LoVo (cell line): ENCODE measurements at regions not wholly inside any gene's neighbourhood (a gene's known extent, or its start where the extent isn't known, plus 50 kb on each side); places are given as distances from the start of the nearest gene placed in this dataset.
"Not testable (repeated sequence)": the region's sequence is repeated elsewhere in the genome, so short reads cannot be mapped to it uniquely, and the experiment has no call there.

Experiments used
- DNase-seq: peaks from one replicate; pipeline ENCODE4 v3.0.0-alpha.2; 2016; ENCODE audit warnings: low spot score

DNA sequence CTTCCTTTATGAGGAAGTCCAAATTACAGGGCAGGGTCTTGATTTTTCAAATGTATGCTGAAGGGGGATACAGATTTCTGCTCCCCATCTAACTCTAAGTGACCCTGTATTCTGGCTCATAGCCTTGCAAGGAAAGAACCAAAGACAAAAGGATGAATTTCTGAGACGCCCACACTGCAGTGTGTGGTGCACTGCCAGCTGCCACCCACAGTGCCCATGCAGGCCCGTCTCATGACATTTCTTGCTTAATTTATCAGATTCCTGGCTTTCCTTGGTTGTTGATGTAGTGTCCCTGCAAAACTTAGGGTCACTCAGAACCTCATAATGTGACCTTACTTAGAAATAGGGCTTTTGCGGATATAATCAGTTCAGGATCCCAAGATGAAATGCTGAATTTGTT is 68.0 kb downstream of the CBLN4 start:
- DNase-seq, result no peak

DNA sequence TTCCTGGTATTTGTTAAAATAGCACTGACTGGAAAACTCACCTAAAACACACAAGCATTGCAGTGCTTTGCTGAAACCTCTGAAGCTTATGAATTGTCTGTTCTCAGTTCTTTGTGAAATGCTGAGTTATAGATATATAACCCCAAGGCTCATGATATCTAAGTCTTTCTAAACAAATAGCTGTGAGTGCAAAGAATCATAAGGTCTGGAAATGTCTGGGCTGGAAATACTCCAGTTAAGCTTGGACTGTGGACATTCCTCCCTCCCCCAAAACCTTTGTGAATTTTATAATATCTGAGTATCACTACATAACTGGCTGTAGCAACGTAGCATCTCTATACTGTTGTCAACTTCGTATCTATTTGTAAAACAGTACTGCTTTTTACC is 69.1 kb downstream of the CBLN4 start:
- no peak for DNase-seq

DNA sequence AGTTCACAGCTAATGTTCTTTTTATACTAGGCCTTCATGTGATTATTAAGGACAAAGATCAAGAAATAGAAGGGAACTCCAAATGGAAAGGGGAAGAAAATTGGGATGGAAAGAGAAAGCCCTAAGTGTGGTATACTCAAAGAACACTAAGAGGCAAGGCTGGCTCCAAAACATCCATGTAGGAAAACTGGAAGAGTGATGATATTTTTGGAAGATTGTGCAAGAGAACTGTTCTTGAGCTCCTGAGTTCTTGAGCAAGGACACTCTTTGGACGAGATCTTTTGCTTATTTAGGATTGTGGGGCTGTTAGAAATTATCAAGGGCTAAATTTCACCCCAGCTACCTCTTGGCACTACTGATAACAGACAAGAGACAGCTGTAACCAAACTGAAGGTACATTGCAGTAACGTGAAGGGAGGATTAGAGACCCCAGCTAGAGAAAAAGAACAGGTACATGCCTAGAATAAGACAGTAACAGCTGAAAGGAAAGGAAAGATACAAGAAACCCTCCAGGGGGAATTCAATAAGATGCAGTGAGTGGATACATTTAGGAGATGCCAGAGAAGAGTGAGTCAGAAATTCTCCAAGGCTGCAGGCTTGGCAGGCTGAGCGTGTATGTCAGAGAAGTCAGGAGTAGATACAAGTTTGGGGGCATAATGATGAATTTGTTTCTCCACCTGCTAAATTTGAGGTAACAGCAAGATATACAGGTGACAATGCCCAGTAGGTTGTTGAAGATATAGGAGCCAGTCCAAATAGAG is 69.7 kb downstream of the CBLN4 start:
- no peak for DNase-seq

DNA sequence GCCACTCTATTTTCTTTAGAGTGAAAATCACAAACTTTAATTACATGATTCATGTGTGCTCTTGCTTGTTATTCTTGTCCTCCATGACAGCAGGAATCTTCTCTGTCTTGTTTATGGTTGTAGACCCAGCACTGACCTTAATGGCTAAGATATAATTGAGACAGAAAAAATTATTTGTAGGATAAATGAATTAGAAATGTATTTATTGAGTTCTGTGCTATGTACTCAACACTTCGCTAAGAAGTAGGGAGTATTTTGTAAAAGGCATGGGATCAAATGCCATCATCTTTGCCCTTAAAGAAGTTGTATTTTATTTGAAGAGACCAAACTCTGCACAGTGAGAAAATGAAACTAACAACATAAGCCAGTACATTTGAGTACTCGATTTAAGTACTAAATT is 71.2 kb downstream of the CBLN4 start:
- DNase-seq, result no peak

DNA sequence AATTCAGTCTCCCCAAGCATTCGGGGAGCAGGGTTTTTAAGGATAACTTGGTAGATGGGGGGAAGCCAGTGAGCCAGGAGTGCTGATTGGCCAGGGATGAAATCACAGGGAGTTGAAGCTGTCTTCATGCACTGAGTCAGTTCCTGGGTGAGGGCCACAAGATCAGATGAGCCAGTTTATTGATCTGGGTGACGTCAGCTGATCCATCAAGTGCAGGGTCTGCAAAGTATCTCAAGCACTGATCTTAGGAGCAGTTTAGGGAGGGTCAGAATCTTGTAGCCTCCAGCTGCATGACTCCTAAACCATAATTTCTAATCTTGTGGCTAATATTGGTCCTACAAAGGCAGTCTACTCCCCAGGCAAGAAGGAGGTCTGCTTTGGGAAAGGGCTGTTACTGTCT is 74.4 kb downstream of the CBLN4 start:
- DNase-seq, result not testable (repeated sequence)

DNA sequence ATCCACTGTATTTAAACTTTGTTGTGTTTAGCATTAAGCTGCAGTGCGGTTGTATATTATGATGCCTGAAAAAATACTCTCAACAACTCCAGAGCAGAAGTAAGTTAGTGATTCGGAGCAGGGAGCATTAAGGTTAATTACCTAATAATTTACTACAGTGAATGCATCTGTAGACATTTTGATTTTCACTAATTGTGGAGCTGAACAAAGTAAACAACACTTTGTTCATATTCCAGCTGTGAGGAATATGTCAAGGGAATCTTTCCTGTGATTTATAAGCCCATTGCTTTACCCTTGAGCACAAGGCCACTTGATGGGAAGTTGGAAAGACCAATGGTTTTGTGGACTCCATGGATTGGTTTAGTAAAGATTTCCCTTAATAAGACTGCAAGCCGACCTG is 77.1 kb downstream of the CBLN4 start:
- no peak for DNase-seq

DNA sequence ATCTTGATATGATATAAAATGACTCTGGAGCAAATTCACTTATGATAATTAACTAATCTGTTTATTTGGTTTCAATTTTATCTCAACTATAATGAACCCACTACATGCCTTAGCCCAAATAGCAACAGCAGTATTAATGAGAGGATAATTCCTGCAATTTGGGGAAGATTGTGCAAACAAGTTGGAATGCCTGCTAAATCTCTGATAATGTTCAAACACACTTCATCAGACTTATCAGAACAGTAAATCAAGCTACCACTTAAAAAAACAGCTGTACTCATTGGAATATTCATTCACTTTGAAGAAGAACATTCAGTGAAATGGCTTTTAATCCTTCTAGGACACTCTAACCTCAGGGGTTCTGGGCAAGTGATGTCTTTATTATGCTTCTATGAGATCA is 85.4 kb downstream of the CBLN4 start:
- DNase-seq, result no peak

DNA sequence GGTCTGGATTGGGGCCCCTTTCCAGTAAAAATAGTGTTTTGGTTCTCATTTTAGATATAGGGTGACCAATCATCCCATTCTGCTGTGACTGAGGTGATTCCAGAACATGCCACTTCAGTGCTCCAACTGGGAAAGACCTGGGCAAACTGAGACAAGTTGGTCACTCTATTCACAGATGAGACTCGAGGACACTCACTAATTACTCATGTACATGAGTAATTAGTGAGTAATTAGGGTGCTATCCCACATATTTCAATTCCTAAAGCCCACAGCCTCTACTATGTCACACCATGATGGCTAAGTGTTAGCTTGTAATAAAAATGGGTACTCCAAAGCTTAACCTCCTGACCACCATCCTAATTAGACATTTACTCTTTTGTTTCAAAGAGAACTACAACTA is 86.0 kb downstream of the CBLN4 start:
- DNase-seq, result no peak

DNA sequence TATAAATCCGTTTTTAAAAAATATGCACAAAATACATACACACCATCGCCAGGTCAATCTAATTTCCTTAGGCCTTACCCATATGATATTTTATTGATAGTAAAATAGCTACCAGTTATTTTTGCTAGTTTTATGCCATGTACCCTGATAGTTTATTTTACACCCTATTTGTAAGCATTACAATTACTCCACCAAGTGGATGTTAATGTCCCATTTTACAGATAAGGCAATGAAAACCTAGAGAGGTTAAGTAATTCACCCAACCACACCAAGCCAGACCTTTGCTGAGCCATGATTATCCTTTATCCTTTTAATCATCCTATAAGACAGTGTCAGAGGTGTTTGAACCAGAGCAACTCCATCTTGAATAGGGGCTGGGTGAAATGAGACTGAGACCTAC is 86.8 kb downstream of the CBLN4 start:
- no peak for DNase-seq

DNA sequence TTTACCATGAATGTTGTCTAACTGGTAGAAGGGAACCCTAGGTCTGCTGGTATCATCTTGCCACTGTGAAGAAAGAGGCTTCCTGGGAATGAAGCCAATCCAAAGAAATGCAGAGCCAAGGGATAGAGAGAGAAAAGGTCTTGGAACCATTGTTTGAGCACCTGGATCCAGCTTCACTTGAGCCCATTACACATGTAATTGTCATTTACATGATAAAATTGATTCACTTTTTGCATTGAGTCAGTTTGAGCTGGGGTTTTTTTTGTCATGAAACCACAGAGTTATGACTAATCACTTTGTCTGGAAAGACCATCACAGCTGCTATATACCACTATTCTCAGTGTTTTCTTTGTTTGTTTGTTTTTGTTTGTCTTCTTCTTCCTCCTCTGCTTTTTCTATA is 112.3 kb downstream of the CBLN4 start:
- DNase-seq, result no peak

DNA sequence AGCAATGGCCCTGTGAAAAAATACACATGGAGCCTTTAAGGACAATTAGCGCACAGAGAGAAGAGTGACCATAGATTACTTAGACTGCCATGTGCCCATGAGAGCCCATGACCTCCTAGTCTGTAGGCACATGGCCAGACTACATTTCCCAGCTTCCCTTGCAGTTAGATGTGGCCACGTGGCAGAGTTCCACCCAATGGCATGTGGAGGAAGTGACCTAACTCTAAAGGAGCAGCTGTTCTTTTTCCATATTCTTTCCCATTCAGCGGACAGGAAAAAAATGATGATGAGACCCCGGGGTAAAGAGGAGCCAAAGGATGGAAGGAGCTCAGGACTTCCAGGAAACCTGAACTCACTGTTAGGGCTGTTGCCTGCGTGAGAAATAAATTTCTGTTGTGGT is 116.6 kb downstream of the CBLN4 start:
- no peak for DNase-seq

DNA sequence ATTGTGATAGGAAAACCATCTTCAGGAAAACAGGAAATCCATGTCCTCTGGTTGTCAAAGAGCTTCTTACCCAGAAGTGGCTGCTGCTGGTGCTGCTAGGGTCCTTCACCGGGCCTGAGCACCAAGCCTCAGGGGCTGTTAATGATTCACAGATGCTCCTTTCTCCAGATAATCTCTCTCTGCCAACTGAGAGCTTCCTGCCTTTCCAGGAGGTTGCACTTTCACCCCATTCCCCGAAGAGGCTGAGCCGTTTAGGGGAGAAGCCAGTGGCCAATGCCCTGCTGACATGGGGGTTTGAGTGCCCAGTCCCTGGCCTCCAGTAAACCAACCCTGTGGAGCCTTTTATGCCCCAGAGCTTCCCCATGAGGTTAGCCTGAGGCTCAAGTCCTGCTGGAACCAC is 122.4 kb downstream of the CBLN4 start:
- DNase-seq, result peak; percentile 26

DNA sequence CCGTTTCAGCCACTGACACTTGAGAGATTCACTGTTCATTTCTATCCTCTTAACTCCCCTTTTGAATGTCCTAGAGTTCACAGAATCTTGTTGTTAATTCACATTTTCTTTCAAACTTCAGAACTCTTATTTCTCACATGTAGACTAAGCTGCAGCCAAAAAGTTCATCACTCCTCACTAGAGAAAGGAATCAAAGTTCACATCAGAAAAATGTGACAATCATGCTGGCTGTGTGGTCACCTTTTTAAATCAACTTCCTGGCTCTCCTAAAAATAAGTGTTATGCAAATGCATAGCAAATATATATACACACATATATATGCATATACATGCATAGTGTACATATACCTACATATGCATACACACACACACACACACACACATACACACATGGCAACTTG is 123.0 kb downstream of the CBLN4 start:
- no peak for DNase-seq

DNA sequence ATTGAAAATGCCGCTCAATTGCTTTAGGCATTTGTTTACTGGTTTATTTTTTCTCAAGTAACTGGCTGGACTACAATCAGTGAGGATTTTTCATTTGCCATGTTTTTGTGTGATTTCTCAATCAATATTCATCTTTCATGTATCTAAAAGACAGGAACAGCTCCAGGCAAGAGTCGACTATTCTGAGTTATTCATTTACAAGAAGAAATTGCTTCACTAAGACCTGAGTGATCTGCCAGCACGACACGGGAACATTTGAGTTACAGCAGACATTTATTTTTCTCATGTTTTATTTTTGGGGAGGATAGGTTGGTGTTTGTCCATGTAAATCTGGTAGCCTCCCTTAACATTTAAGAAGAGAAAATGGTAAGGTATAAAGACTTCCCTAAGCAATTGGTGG is 124.1 kb downstream of the CBLN4 start:
- no peak for DNase-seq

DNA sequence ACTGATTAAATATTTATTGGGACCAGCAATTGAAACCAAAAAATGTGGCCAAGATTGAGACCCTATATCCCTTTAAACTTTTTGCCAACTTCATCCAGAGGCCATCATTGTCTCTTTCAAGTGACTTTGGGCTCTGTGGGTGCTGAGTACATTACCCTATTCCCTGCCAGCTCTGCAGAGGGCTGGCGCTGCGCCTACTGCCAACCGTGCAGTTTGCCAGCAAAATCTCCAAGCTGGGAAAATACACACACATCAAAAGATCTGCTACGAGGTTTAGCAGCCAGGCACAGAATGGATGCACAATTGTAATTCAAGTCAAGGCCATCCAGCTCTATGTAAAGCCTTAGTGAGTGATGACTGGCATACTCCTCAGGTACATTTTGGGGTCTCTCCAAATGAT is 125.0 kb downstream of the CBLN4 start:
- no peak for DNase-seq

DNA sequence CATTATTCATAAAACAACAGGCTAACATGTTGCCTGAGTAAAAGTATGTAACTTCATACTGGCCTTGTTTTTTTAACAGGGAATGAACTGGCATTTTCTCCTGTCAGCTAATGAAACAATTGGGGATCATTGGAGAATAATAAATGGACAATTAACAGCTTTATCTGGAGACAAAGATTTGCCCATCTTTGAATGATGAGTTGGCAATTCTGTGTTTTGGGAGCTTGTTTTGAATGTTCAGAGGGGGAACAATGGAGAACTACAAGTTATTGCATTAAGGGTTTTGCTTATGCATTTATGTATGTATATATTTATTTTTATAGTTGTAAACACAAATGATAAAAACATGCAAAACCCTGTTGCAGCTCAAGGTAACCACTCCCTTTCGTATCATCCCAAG is 150.3 kb downstream of the CBLN4 start:
- DNase-seq, result no peak

DNA sequence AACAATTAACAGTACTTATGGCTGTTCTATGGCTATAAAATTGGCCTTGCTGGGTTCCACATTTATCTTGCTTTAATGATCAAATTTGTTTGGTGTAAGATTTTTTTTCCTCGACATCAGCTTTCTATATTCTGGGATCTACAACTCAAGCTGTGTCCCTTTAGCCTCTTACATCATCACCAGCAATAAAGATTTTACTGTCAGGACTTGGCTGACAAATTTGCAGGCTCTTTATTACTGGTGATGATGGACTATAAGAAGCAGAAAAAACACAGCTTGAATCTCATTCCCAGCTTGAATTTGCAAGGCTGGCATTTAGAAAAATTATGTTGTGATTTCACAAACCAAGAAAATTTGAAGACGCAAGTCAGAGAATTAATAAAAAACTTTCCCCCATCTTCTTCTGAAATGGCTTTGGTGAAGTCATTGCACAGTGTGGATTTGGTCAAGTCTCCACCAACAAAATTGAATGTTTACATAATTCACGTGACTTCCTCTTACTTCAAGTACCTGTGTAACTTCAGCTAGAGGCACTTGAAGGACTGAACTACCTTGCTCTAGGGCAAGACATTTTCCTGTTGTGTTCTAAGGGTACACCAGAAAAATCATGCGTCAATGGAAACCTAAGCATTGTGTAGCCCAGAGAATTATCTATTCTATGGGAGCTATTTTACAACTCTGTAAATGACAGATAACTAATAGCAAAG is 175.0 kb downstream of the CBLN4 start:
- DNase-seq, result no peak

DNA sequence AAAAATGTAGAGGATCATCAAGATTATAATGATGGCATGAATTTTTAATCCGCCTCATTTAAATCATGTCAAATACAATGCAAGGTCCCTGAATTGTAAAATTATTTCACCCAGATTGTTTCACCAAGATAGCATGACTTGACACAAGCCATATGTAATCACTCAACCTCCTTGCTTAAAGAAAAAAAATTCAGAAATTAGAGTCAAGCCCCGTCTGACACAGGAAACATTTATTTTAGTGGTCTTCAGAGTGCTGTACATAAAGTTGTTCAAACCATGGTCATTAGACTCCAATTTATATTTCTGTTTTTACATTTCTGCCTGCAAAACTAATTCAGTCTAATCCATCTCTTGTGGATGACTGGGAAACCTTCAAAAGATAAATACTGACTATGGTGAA is 200.2 kb downstream of the CBLN4 start:
- DNase-seq, result no peak

DNA sequence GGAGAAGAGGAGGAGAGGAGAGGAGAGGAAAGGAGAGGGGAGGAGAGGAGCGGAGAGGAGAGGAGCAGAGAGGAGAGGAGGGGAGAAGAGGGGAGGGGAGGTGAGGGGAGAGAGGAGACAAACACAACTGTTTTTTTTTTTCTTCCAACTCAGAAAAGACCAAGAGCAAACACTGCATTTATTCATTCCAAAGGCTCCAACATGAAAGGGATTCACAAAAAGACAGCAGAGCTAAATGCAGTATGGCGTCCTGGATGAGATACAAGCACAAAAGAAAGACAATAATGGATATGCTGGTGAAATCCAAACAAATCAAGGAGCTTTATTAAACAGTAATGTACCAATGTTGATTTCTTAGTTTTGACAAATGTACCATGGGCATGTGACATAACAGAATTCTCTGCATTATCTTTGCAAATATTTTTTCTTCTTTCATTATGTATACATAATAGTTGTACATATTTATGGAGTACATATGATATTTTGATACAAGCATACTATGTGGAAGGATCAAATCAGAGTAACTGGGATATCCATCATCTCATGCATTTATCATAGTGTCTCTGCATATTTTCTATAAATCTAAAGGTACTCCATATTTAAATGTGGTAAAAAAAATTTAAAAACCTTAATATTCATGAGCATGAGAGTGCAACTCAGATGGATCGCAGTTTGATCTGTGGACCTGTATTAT is 204.6 kb downstream of the CBLN4 start:
- no peak for DNase-seq

DNA sequence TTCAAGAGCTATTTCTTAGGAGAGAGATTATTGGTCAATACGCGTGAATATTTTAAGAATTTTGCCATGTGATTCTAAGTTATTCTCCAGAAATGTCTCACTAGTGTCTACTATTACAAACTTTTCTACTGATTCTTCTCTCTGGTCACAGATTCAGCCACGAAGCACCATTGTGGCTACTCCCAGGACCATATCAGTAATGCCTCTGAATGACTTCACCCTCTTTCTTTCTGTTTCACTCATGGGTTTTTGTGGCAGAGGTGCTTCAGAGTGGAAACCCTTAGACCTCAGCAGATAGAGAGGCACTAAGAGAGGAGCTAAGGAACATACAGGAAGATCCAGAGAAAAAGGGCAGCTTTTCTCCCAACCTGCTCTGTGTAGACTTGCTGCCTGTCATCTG is 211.3 kb downstream of the CBLN4 start:
- DNase-seq, result no peak

DNA sequence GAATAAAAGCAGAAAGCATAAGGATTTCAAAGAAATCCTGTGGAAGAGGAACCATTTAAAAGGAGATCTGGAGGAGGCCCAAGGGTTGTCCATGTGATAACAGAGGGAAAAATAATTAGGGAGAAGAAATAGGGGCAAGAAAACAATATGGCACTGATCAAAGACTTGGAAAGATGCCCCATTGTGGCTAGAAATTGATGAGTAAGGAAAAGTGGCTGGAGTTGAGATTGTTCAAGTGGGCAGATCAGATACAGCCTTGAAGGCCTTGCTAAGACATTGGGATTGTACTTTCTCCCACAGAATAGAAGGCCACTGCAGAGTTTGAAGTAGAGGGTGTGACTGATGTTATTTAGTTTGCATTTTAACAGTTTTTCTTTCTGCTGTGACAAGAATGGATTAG is 213.3 kb downstream of the CBLN4 start:
- DNase-seq, result no peak

DNA sequence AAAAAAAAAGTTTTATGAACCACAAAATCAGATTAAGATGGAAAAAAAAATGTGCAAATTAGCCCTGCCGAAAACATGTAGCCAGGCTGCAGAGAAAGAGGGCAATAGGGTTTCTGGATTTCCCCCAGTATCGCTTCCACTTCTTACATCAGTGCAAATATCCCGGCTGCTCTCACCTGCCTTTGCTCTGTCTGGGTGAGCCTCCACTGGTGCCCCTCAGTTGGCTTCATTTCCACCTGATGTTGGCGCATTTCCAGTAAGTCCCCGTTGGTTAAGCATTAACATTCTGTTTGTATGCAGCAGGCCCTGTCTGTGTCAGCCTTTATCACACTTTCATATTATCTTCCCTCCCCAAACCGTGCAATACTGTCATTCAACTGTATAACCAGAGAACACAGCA is 215.1 kb downstream of the CBLN4 start:
- DNase-seq, result no peak

DNA sequence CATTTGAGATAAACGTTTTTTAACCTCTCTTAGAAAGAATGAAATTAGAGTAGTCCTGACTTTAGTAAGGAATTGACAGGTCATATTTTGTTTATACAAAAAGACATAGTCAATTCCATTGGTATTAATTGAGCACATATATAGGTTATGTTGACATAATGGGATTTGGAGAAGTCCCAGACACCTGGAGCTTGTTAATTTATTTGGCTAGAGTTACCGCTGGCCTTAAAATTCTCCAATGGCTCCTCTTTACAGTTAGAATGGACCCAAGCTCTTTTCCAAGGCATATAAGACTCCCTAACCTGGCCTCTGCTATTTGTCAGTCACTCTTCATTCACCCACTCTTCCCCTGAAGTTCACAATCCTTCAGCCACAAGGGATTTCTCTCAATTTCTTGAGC is 221.3 kb downstream of the CBLN4 start:
- no peak for DNase-seq
